Ovary (tissue), 7 donors: ENCODE measurements at regions not wholly inside any gene's neighbourhood (a gene's known extent, or its start where the extent isn't known, plus 50 kb on each side); places are given as distances from the start of the nearest gene placed in this dataset.

ENCODE experiments used
- DNase-seq, 5 donors: peaks; one replicate each; pipeline ENCODE4 v3.0.0-alpha.2; 2019 to 2020
- H3K27ac ChIP-seq, 2 donors: fragments of 200-600 bp; one replicate each; pipeline versions ENCODE4 v1.5.1 to v1.8.0; 2019 to 2022
- H3K27me3 ChIP-seq: fragments of 200-600 bp; one replicate; pipeline ENCODE4 v1.8.0; 2022
- H3K36me3 ChIP-seq: fragments of 200-600 bp; sonication (generic); one replicate; pipeline ENCODE4 v1.5.1; 2019
- H3K4me1 ChIP-seq: one replicate; pipeline ENCODE4 v1.8.1; 2013; ENCODE audit warnings: mild to moderate bottlenecking, moderate library complexity; ENCODE audit not compliant: insufficient read depth
- H3K4me3 ChIP-seq: fragments of 200-600 bp; sonication (generic); one replicate; pipeline ENCODE4 v1.5.1; 2017
- H3K9me3 ChIP-seq, 2 donors: fragments of 200-600 bp in 1 of 2; sonication (generic) in 1 of 2; one replicate each; pipeline versions ENCODE4 v1.5.1 to v1.8.1; 2013 to 2019; ENCODE audit warnings: mild to moderate bottlenecking in 1 of 2, moderate library complexity in 1 of 2
- CTCF ChIP-seq, 3 donors: fragments of 450-650 bp in 2 of 3; fragments of 200-600 bp in 1 of 3; IDR thresholded peaks; one replicate each; pipeline versions ENCODE4 v1.5.1 to v1.8.0; 2016 to 2022; ENCODE audit warnings: antibody characterized with exemption in 3 of 3, mild to moderate bottlenecking in 1 of 3
- EP300 ChIP-seq: sonication (generic); formaldehyde crosslinking; IDR thresholded peaks from one replicate; pipeline ENCODE4 v1.6.1; 2017; ENCODE audit warnings: antibody characterized with exemption
- POLR2A ChIP-seq: fragments of 450-650 bp; IDR thresholded peaks from one replicate; pipeline ENCODE4 v1.6.1; 2017; ENCODE audit warnings: antibody characterized with exemption, mild to moderate bottlenecking, moderate library complexity
- WGBS, 3 donors: extraction: QIAGEN DNeasy Blood & Tissue Kit in 1 of 3; methylation state at CpG; one replicate each; pipeline versions ENCODE4 v1.1.5 to v1.1.7; 2013 to 2017; 5-methylcytosine and 5-hydroxymethylcytosine counted together
- intact Hi-C, 4 donors: fragments of 100-400 bp; cut with DNase I; formaldehyde crosslinking; loops; one replicate each; pipeline versions ENCODE4 v1.11.0 to v1.15.1; 2022 to 2023
- donor health status: DM: no; HTN: no; CAD: no; lungs with moderate emphysema.
- donor health status: DM: no; HTN: no; CAD: no.
- donor health status: Bipolar disorder and iron deficiency.
- donor health status: DM: no; HTN: no; CAD: no.
- donor health status: DM: yes; HTN: yes; CAD: no.

GRCh38 chrX:40261833-40262156, 164.0 kb upstream of the BCOR start:
- 60 to 74% (median 67%) methylated on average over 7 of the region's 7 CpGs for WGBS, 3 donors
- DNase-seq: no peak
- TF ChIP-seq POLR2A: no peak
- no peak for TF ChIP-seq CTCF (IDR thresholded peaks at IDR 0.05)
- TF ChIP-seq EP300: no peak
- intact Hi-C loops: loop anchor here in 2 of 4 donors (5.0 to 10.0 kb wide), 4 partner anchors 84 to 447 kb away; no protein-coding TSS in a partner anchor
- Histone ChIP-seq H3K4me1 (peaks cover 5% of the 10 kb centered on the region), H3K27ac (peak overlapping the region in 1 of 2 donors; percentile 77), H3K27me3 (no peaks in the 10 kb centered on the region), H3K36me3 (no peaks in the 10 kb centered on the region), H3K4me3 (no peak overlapping the region), H3K9me3 (no peaks in the 10 kb centered on the region)

GRCh38 chrX:40260146-40260747, 162.5 kb upstream of the BCOR start:
- no peaks in the 10 kb centered on the region for H3K9me3 ChIP-seq
- no peaks in the 10 kb centered on the region for H3K27me3 ChIP-seq
- peaks cover 5% of the 10 kb centered on the region for H3K4me1 ChIP-seq
- TF ChIP-seq CTCF (IDR thresholded peaks at IDR 0.05): no peak
- TF ChIP-seq EP300: no peak
- no peak for TF ChIP-seq POLR2A
- H3K36me3 ChIP-seq: no peaks in the 10 kb centered on the region
- H3K4me3 ChIP-seq: no peak overlapping the region
- no peak for DNase-seq
- no peak overlapping the region for H3K27ac ChIP-seq
- intact Hi-C loops: loop anchor here in 2 of 4 donors (5.0 to 10.0 kb wide), 4 partner anchors 83 to 445 kb away; no protein-coding TSS in a partner anchor
- WGBS, 3 donors: 82 to 91% (median 89%) methylated on average over 14 of the region's 14 CpGs

- no peak for DNase-seq
- TF ChIP-seq EP300: no peak
- no peak for TF ChIP-seq POLR2A
- no peak for TF ChIP-seq CTCF (IDR thresholded peaks at IDR 0.05)
- Histone ChIP-seq H3K27ac (no peak overlapping the region), H3K4me3 (no peak overlapping the region), H3K4me1 (peaks cover 5% of the 10 kb centered on the region), H3K9me3 (no peaks in the 10 kb centered on the region), H3K27me3 (no peaks in the 10 kb centered on the region), H3K36me3 (no peaks in the 10 kb centered on the region)
- intact Hi-C loops: no loop called here
- WGBS, 3 donors: 76 to 91% (median 86%) methylated on average over 6 of the region's 6 CpGs
Measured at GRCh38 chrX:40258909-40259308, 161.2 kb upstream of the BCOR start.

- intact Hi-C loops: no loop called here
Measured at GRCh38 chrX:40253771-40254170, 156.0 kb upstream of the BCOR start.

More at GRCh38 chrX:40253771-40254170, 156.0 kb upstream of the BCOR start:
- no peak for DNase-seq
- H3K4me3 ChIP-seq: no peak overlapping the region
- 78 to 82% (median 78%) methylated on average over 5 of the region's 5 CpGs for WGBS, 3 donors
- H3K4me1 ChIP-seq: no peaks in the 10 kb centered on the region
- H3K9me3 ChIP-seq: no peaks in the 10 kb centered on the region
- H3K27ac ChIP-seq: no peak overlapping the region
- no peaks in the 10 kb centered on the region for H3K27me3 ChIP-seq
- no peak for TF ChIP-seq EP300
- no peak for TF ChIP-seq CTCF (IDR thresholded peaks at IDR 0.05)
- TF ChIP-seq POLR2A: no peak
- H3K36me3 ChIP-seq: no peaks in the 10 kb centered on the region
